ENCODE measurements at regions not wholly inside any gene's neighbourhood (a gene's known extent, or its start where the extent isn't known, plus 50 kb on each side); places are given as distances from the start of the nearest gene placed in this dataset.

DNA sequence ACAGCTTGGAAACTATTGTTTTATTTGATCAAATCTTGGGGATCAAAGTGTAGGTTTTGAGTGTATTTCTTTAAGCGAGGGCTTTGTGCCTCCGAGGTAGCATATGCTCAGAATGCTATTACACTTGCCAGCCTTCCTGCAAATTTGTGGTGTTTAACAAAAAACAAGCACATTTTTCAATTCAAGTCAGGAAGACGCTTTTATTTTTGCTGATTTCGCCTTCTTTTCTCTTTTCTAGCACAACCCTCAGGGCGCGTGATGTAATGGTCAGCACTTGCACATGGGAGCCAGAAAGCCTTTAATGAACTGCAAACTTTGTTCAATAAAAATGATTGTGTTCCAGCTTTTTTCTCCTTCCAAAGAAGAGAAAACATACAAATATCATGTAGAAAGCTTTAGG lies 466.5 kb downstream of the PRKD1 start:
- Histone ChIP-seq H3K4ac (ENCODE audit: low read depth, low read length) (no peak overlapping the region), H4K12ac (ENCODE audit: low read depth, low read length) (no peak overlapping the region), H4K91ac (ENCODE audit: low read depth, low read length) (no peak overlapping the region), H3K4me3 (ENCODE audit: low read depth, low read length) (no peak overlapping the region), H3K4me1 (ENCODE audit: control insufficient read depth in 1 of 2, insufficient read depth in 2 of 2, low read length in 2 of 2) (no peaks in the 10 kb centered on the region), H3K36me3 (ENCODE audit: control insufficient read depth in 1 of 2, insufficient read depth in 2 of 2, low read length in 2 of 2) (no peaks in the 10 kb centered on the region), H3K4me2 (ENCODE audit: low read length) (no peak overlapping the region), H2BK12ac (ENCODE audit: low read length) (no peak overlapping the region), H2AFZ (ENCODE audit: insufficient read depth, low read length, poor library complexity) (no peak overlapping the region), H3K27ac (ENCODE audit: low read depth, low read length) (no peak overlapping the region), H3K79me2 (ENCODE audit: control insufficient read depth, insufficient read depth, low read length, poor library complexity) (no peaks in the 10 kb centered on the region), H2BK120ac (ENCODE audit: insufficient read depth, low read length, poor library complexity) (no peak overlapping the region), H3K9ac (ENCODE audit: low read length) (no peak overlapping the region), H3K23ac (ENCODE audit: low read length) (no peak overlapping the region), H3K27me3 (ENCODE audit: insufficient read depth, low read length) (no peaks in the 10 kb centered on the region), H3K79me1 (ENCODE audit: low read length) (no peaks in the 10 kb centered on the region), H3K14ac (ENCODE audit: low read length) (no peak overlapping the region), H2BK5ac (ENCODE audit: low read depth, low read length, poor library complexity) (no peak overlapping the region), H3K18ac (ENCODE audit: low read length) (no peak overlapping the region), H4K8ac (ENCODE audit: low read depth, low read length) (no peak overlapping the region), H3K9me3 (ENCODE audit: insufficient read depth, low read depth, low read length) (no peaks in the 10 kb centered on the region), H2AK5ac (ENCODE audit: low read length) (no peak overlapping the region)
- no CpG with 5 or more reads among the region's 6 CpGs for WGBS (ENCODE audit: extremely low coverage, insufficient coverage, insufficient read length)
- DNase-seq: no peak

DNA sequence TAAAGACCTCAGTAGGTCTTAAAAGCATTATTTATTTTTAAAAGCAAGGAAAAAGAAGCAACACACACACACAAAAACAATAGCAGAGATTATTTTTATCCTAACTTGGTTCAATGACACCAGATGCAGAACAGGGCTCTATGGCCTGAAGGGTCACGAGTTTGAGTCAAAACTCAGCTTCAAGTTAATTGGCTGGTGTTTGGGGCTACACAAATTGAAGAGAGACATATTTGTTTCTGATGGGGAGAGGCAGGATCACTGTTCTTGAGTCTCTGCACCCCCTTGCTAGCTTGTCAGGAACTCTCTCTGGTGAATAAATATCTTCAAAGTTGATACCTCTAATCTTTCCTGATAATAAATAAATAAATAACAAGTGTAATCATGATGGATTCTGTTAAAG lies 466.1 kb downstream of the PRKD1 start:
- Histone ChIP-seq H4K91ac (ENCODE audit: low read depth, low read length) (no peak overlapping the region), H3K9me3 (ENCODE audit: insufficient read depth, low read depth, low read length) (no peaks in the 10 kb centered on the region), H3K14ac (ENCODE audit: low read length) (no peak overlapping the region), H3K79me2 (ENCODE audit: control insufficient read depth, insufficient read depth, low read length, poor library complexity) (no peaks in the 10 kb centered on the region), H3K4me2 (ENCODE audit: low read length) (no peak overlapping the region), H3K36me3 (ENCODE audit: control insufficient read depth in 1 of 2, insufficient read depth in 2 of 2, low read length in 2 of 2) (no peaks in the 10 kb centered on the region), H4K8ac (ENCODE audit: low read depth, low read length) (no peak overlapping the region), H3K4me3 (ENCODE audit: low read depth, low read length) (no peak overlapping the region), H2BK5ac (ENCODE audit: low read depth, low read length, poor library complexity) (no peak overlapping the region), H2AK5ac (ENCODE audit: low read length) (no peak overlapping the region), H3K23ac (ENCODE audit: low read length) (no peak overlapping the region), H3K27ac (ENCODE audit: low read depth, low read length) (no peak overlapping the region), H3K79me1 (ENCODE audit: low read length) (no peaks in the 10 kb centered on the region), H3K4ac (ENCODE audit: low read depth, low read length) (no peak overlapping the region), H2BK12ac (ENCODE audit: low read length) (no peak overlapping the region), H3K4me1 (ENCODE audit: control insufficient read depth in 1 of 2, insufficient read depth in 2 of 2, low read length in 2 of 2) (no peaks in the 10 kb centered on the region), H2AFZ (ENCODE audit: insufficient read depth, low read length, poor library complexity) (no peak overlapping the region), H3K9ac (ENCODE audit: low read length) (no peak overlapping the region), H3K18ac (ENCODE audit: low read length) (no peak overlapping the region), H3K27me3 (ENCODE audit: insufficient read depth, low read length) (no peaks in the 10 kb centered on the region), H2BK120ac (ENCODE audit: insufficient read depth, low read length, poor library complexity) (no peak overlapping the region), H4K12ac (ENCODE audit: low read depth, low read length) (no peak overlapping the region)
- no CpG with 5 or more reads among the region's 1 CpG for WGBS (ENCODE audit: extremely low coverage, insufficient coverage, insufficient read length)
- DNase-seq: no peak

DNA sequence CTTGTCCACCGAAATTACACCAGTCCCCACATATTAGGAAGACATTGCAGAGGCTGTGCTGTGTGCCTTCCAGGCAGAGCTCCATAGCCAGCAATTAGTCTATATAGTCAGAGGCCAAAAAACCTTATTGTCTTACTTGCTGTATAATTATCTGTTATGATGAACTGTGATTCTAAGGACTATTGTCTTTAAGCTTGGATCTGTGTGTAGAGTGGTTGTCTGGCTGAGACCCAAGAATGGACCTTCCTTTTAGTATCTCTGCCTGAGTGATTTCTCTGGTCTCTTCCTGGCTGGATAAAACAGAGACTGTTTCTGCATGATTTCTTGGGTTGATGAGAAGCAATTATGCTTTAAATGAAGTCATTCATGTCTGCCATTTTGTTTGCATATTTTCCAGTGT lies 465.3 kb downstream of the PRKD1 start:
- H3K18ac ChIP-seq (ENCODE audit: low read length): no peak overlapping the region
- no peak overlapping the region for H3K9ac ChIP-seq (ENCODE audit: low read length)
- no peaks in the 10 kb centered on the region for H3K9me3 ChIP-seq (ENCODE audit: insufficient read depth, low read depth, low read length)
- no peak overlapping the region for H2AFZ ChIP-seq (ENCODE audit: insufficient read depth, low read length, poor library complexity)
- no peak overlapping the region for H4K8ac ChIP-seq (ENCODE audit: low read depth, low read length)
- H3K4me1 ChIP-seq (ENCODE audit: control insufficient read depth in 1 of 2, insufficient read depth in 2 of 2, low read length in 2 of 2): no peaks in the 10 kb centered on the region
- H3K4me2 ChIP-seq (ENCODE audit: low read length): no peak overlapping the region
- no peak overlapping the region for H3K27ac ChIP-seq (ENCODE audit: low read depth, low read length)
- no peak overlapping the region for H3K23ac ChIP-seq (ENCODE audit: low read length)
- no peak overlapping the region for H3K4ac ChIP-seq (ENCODE audit: low read depth, low read length)
- no peak overlapping the region for H3K14ac ChIP-seq (ENCODE audit: low read length)
- H3K36me3 ChIP-seq (ENCODE audit: control insufficient read depth in 1 of 2, insufficient read depth in 2 of 2, low read length in 2 of 2): no peaks in the 10 kb centered on the region
- no CpG with 5 or more reads among the region's 1 CpG for WGBS (ENCODE audit: extremely low coverage, insufficient coverage, insufficient read length)
- H3K4me3 ChIP-seq (ENCODE audit: low read depth, low read length): no peak overlapping the region
- no peak for DNase-seq
- H2BK5ac ChIP-seq (ENCODE audit: low read depth, low read length, poor library complexity): no peak overlapping the region
- no peak overlapping the region for H4K91ac ChIP-seq (ENCODE audit: low read depth, low read length)
- H3K79me1 ChIP-seq (ENCODE audit: low read length): no peaks in the 10 kb centered on the region
- no peak overlapping the region for H2AK5ac ChIP-seq (ENCODE audit: low read length)
- H2BK120ac ChIP-seq (ENCODE audit: insufficient read depth, low read length, poor library complexity): no peak overlapping the region
- no peak overlapping the region for H2BK12ac ChIP-seq (ENCODE audit: low read length)
- H3K79me2 ChIP-seq (ENCODE audit: control insufficient read depth, insufficient read depth, low read length, poor library complexity): no peaks in the 10 kb centered on the region
- H3K27me3 ChIP-seq (ENCODE audit: insufficient read depth, low read length): no peaks in the 10 kb centered on the region
- no peak overlapping the region for H4K12ac ChIP-seq (ENCODE audit: low read depth, low read length)

DNA sequence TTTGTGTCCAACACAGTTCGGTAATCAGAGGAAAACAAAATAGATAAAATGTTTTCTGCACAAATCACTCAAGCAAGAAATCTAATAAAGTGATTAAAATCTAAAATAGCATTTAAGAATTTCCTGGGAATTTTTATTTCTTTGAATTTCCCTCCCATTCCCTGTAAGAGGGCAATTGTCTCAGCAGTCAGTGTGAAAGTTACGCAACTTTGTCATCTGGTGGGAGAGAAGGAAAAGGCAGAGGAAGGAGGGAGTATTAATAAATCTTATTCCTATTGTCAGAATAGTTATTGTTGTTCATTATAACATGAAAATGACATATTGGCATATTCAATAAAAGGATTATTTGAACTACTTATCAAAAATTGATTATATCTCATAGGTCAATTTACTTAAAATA lies 464.9 kb downstream of the PRKD1 start:
- Histone ChIP-seq H3K9ac (ENCODE audit: low read length) (no peak overlapping the region), H2BK120ac (ENCODE audit: insufficient read depth, low read length, poor library complexity) (no peak overlapping the region), H4K91ac (ENCODE audit: low read depth, low read length) (no peak overlapping the region), H2BK12ac (ENCODE audit: low read length) (no peak overlapping the region), H3K18ac (ENCODE audit: low read length) (no peak overlapping the region), H3K4me1 (ENCODE audit: control insufficient read depth in 1 of 2, insufficient read depth in 2 of 2, low read length in 2 of 2) (no peaks in the 10 kb centered on the region), H2AK5ac (ENCODE audit: low read length) (no peak overlapping the region), H4K12ac (ENCODE audit: low read depth, low read length) (no peak overlapping the region), H3K23ac (ENCODE audit: low read length) (no peak overlapping the region), H3K27me3 (ENCODE audit: insufficient read depth, low read length) (no peaks in the 10 kb centered on the region), H2AFZ (ENCODE audit: insufficient read depth, low read length, poor library complexity) (no peak overlapping the region), H3K4me3 (ENCODE audit: low read depth, low read length) (no peak overlapping the region), H3K4me2 (ENCODE audit: low read length) (no peak overlapping the region), H3K9me3 (ENCODE audit: insufficient read depth, low read depth, low read length) (no peaks in the 10 kb centered on the region), H3K14ac (ENCODE audit: low read length) (no peak overlapping the region), H3K4ac (ENCODE audit: low read depth, low read length) (no peak overlapping the region), H4K8ac (ENCODE audit: low read depth, low read length) (no peak overlapping the region), H2BK5ac (ENCODE audit: low read depth, low read length, poor library complexity) (no peak overlapping the region), H3K36me3 (ENCODE audit: control insufficient read depth in 1 of 2, insufficient read depth in 2 of 2, low read length in 2 of 2) (no peaks in the 10 kb centered on the region), H3K79me1 (ENCODE audit: low read length) (no peaks in the 10 kb centered on the region), H3K27ac (ENCODE audit: low read depth, low read length) (no peak overlapping the region), H3K79me2 (ENCODE audit: control insufficient read depth, insufficient read depth, low read length, poor library complexity) (no peaks in the 10 kb centered on the region)
- no CpG with 5 or more reads among the region's 2 CpGs for WGBS (ENCODE audit: extremely low coverage, insufficient coverage, insufficient read length)
- DNase-seq: no peak
